Activated naive CD4-positive, alpha-beta T cell treated with anti-CD3 and anti-CD28 coated beads, Interleukin-2, amount 50 U/mL, for 72 hours (primary cell): ENCODE measurements at regions not wholly inside any gene's neighbourhood (a gene's known extent, or its start where the extent isn't known, plus 50 kb on each side); places are given as distances from the start of the nearest gene placed in this dataset.

Source experiments
- ATAC-seq, 2 donors: fragments of 150-1000 bp; cut with Tn5 transposase; 2 replicates each; pipeline ENCODE4 v1.10.0; 2021; ENCODE audit warnings: mild to moderate bottlenecking in 2 of 2, moderate library complexity in 2 of 2
- DNase-seq, 2 donors: peaks; one replicate each; pipeline ENCODE4 v3.0.0; 2021 to 2022; ENCODE audit warnings: low spot score in 2 of 2
- H3K27ac Mint-ChIP-seq, 2 donors: one replicate each; pipeline ENCODE4 v1.8.0; 2022; ENCODE audit warnings: mild to moderate bottlenecking in 2 of 2, mixed read lengths in 2 of 2
- H3K36me3 Mint-ChIP-seq, 2 donors: one replicate each; pipeline ENCODE4 v1.8.0; 2022; ENCODE audit warnings: mixed read lengths in 2 of 2
- H3K9me3 Mint-ChIP-seq, 2 donors: one replicate each; pipeline ENCODE4 v1.8.0; 2022; ENCODE audit warnings: mixed read lengths in 2 of 2

GRCh38 chr20:22460231-22460630 lies 124.1 kb downstream of the FOXA2 start:
- ATAC-seq = no peak
- no peak for DNase-seq
- Mint-ChIP-seq H3K36me3 (no peaks in the 10 kb centered on the region), H3K9me3 (peaks cover 0 to 12% of the 10 kb centered on the region in 2 donors), H3K27ac (no peak overlapping the region)

- DNase-seq (no peak), ATAC-seq (no peak)
- H3K36me3 Mint-ChIP-seq = no peaks in the 10 kb centered on the region
- peaks cover 0 to 7% of the 10 kb centered on the region in 2 donors for H3K9me3 Mint-ChIP-seq
- no peak overlapping the region for H3K27ac Mint-ChIP-seq
These were observed 124.6 kb downstream of the FOXA2 start for GRCh38 chr20:22459754-22460153.

GRCh38 chr20:22456109-22456508 lies 128.3 kb downstream of the FOXA2 start:
- Mint-ChIP-seq H3K27ac (no peak overlapping the region), H3K36me3 (no peaks in the 10 kb centered on the region)

GRCh38 chr20:22455259-22455658 lies 129.1 kb downstream of the FOXA2 start:
- no peaks in the 10 kb centered on the region for H3K36me3 Mint-ChIP-seq
- no peak overlapping the region for H3K27ac Mint-ChIP-seq
- no peak for ATAC-seq
- no peak for DNase-seq
- H3K9me3 Mint-ChIP-seq = peaks cover 0 to 4% of the 10 kb centered on the region in 2 donors

More at GRCh38 chr20:22456109-22456508, 128.3 kb downstream of the FOXA2 start:
- H3K9me3 Mint-ChIP-seq = peaks cover 0 to 8% of the 10 kb centered on the region in 2 donors
- no peak for DNase-seq
- no peak for ATAC-seq

GRCh38 chr20:22453244-22454080 lies 130.9 kb downstream of the FOXA2 start:
- ATAC-seq = no peak

GRCh38 chr20:22452442-22453011 lies 131.8 kb downstream of the FOXA2 start:
- Mint-ChIP-seq H3K9me3 (peaks cover 0 to 4% of the 10 kb centered on the region in 2 donors), H3K27ac (no peak overlapping the region), H3K36me3 (no peaks in the 10 kb centered on the region)
- no peak for ATAC-seq
- DNase-seq = no peak

More at GRCh38 chr20:22453244-22454080, 130.9 kb downstream of the FOXA2 start:
- Mint-ChIP-seq H3K27ac (no peak overlapping the region), H3K9me3 (peaks cover 0 to 4% of the 10 kb centered on the region in 2 donors), H3K36me3 (no peaks in the 10 kb centered on the region)
- DNase-seq = no peak

- no peaks in the 10 kb centered on the region for H3K36me3 Mint-ChIP-seq
- no peak overlapping the region for H3K27ac Mint-ChIP-seq
- DNase-seq (no peak), ATAC-seq (no peak)
- peaks cover under 1 to 5% of the 10 kb centered on the region in 2 donors for H3K9me3 Mint-ChIP-seq
These were observed 133.8 kb downstream of the FOXA2 start for GRCh38 chr20:22450537-22450936.

- H3K36me3 Mint-ChIP-seq = no peaks in the 10 kb centered on the region
- peaks cover 8 to 12% of the 10 kb centered on the region in 2 donors for H3K9me3 Mint-ChIP-seq
- H3K27ac Mint-ChIP-seq = no peak overlapping the region
- no peak for DNase-seq
- no peak for ATAC-seq
These were observed 135.0 kb downstream of the FOXA2 start for GRCh38 chr20:22449188-22449973.

- Mint-ChIP-seq H3K36me3 (no peaks in the 10 kb centered on the region), H3K9me3 (peaks cover 8% of the 10 kb centered on the region in 2 donors), H3K27ac (no peak overlapping the region)
- no peak for DNase-seq
- no peak for ATAC-seq
These were observed 137.0 kb downstream of the FOXA2 start for GRCh38 chr20:22447447-22447778.

GRCh38 chr20:22446613-22447446 lies 137.5 kb downstream of the FOXA2 start:
- Mint-ChIP-seq H3K9me3 (peaks cover 8 to 9% of the 10 kb centered on the region in 2 donors), H3K36me3 (no peaks in the 10 kb centered on the region), H3K27ac (no peak overlapping the region)
- DNase-seq (no peak), ATAC-seq (no peak)

- Mint-ChIP-seq H3K9me3 (peaks cover 8 to 15% of the 10 kb centered on the region in 2 donors), H3K36me3 (no peaks in the 10 kb centered on the region), H3K27ac (no peak overlapping the region)
- ATAC-seq (no peak), DNase-seq (no peak)
These were observed 142.1 kb downstream of the FOXA2 start for GRCh38 chr20:22442318-22442717.

- peaks cover 0 to 7% of the 10 kb centered on the region in 2 donors for H3K9me3 Mint-ChIP-seq
- ATAC-seq (no peak), DNase-seq (no peak)
- H3K27ac Mint-ChIP-seq = no peak overlapping the region
- no peaks in the 10 kb centered on the region for H3K36me3 Mint-ChIP-seq
These were observed 145.4 kb downstream of the FOXA2 start for GRCh38 chr20:22438926-22439325.

- ATAC-seq (no peak), DNase-seq (no peak)
- no peak overlapping the region for H3K27ac Mint-ChIP-seq
- H3K36me3 Mint-ChIP-seq = no peaks in the 10 kb centered on the region
- H3K9me3 Mint-ChIP-seq = peaks cover 0 to 7% of the 10 kb centered on the region in 2 donors
These were observed 146.0 kb downstream of the FOXA2 start for GRCh38 chr20:22438346-22438745.

- no peak overlapping the region for H3K27ac Mint-ChIP-seq
- peaks cover 0 to 7% of the 10 kb centered on the region in 2 donors for H3K9me3 Mint-ChIP-seq
- no peak for DNase-seq
- no peak for ATAC-seq
- no peaks in the 10 kb centered on the region for H3K36me3 Mint-ChIP-seq
These were observed 147.0 kb downstream of the FOXA2 start for GRCh38 chr20:22437354-22437753.

GRCh38 chr20:22431419-22431818 lies 153.0 kb downstream of the FOXA2 start:
- Mint-ChIP-seq H3K9me3 (no peaks in the 10 kb centered on the region), H3K36me3 (no peaks in the 10 kb centered on the region), H3K27ac (no peak overlapping the region)
- ATAC-seq (no peak), DNase-seq (no peak)

GRCh38 chr20:22430746-22431168 lies 153.6 kb downstream of the FOXA2 start:
- ATAC-seq (no peak), DNase-seq (no peak)
- no peaks in the 10 kb centered on the region for H3K9me3 Mint-ChIP-seq
- H3K27ac Mint-ChIP-seq = no peak overlapping the region
- no peaks in the 10 kb centered on the region for H3K36me3 Mint-ChIP-seq
